ENCODE measurements at regions not wholly inside any gene's neighbourhood (a gene's known extent, or its start where the extent isn't known, plus 50 kb on each side); places are given as distances from the start of the nearest gene placed in this dataset.

DNA sequence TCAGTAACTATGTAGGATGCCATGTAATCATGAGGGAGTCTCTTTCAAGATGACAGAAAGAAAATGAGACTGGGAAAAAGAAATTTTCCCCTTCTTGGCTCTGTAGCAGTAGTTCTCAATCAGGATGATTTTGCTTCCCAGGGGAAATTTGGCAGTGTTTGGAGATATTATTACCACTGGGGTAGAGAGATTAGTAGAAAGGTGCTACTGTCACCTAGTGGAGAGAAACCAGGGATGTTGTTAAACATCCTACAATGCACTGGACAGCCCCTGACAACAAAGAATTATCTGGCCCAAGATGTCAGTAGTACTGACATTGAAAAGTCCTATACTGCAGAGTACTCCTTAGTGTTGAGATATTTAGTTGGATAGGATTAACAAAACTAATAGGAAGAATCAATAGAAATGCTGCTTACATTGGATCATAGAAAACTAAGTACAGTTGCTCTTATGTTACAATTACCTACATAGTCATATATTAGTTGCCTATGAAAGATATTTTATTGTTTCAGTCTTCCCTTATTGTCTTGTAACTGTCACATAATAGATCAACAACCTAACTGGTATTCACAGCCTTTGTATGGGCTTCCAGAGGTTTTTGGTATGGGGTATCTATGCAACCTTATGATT lies 433.3 kb downstream of the RAP2B start (continued):
- TF ChIP-seq, protein P1, sequence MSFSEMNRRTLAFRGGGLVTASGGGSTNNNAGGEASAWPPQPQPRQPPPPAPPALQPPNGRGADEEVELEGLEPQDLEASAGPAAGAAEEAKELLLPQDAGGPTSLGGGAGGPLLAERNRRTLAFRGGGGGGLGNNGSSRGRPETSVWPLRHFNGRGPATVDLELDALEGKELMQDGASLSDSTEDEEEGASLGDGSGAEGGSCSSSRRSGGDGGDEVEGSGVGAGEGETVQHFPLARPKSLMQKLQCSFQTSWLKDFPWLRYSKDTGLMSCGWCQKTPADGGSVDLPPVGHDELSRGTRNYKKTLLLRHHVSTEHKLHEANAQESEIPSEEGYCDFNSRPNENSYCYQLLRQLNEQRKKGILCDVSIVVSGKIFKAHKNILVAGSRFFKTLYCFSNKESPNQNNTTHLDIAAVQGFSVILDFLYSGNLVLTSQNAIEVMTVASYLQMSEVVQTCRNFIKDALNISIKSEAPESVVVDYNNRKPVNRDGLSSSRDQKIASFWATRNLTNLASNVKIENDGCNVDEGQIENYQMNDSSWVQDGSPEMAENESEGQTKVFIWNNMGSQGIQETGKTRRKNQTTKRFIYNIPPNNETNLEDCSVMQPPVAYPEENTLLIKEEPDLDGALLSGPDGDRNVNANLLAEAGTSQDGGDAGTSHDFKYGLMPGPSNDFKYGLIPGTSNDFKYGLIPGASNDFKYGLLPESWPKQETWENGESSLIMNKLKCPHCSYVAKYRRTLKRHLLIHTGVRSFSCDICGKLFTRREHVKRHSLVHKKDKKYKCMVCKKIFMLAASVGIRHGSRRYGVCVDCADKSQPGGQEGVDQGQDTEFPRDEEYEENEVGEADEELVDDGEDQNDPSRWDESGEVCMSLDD (tag by site-specific recombination; IDR thresholded peaks at IDR 0.05) = no peak
- TF ChIP-seq, protein P2, sequence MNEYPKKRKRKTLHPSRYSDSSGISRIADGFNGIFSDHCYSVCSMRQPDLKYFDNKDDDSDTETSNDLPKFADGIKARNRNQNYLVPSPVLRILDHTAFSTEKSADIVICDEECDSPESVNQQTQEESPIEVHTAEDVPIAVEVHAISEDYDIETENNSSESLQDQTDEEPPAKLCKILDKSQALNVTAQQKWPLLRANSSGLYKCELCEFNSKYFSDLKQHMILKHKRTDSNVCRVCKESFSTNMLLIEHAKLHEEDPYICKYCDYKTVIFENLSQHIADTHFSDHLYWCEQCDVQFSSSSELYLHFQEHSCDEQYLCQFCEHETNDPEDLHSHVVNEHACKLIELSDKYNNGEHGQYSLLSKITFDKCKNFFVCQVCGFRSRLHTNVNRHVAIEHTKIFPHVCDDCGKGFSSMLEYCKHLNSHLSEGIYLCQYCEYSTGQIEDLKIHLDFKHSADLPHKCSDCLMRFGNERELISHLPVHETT (tag by site-specific recombination; IDR thresholded peaks at IDR 0.05) = no peak

DNA sequence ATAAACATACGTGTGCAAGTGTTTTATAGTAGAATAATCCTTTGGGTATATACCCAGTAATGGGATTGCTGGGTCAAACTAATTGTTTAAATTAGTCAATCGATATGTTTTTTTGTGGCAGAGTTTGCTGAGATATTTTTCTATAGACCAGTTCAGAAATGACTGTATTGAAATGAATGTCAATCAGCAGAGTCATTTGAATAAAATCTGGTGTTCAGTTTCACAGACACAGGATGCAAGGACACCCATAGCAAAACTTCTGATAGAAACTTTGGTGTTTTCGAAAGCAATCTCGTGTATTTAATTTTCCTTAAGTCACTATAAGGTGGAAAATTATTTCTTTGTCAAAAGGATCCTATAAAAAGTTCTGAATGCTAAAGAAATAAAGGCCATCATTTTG lies 434.4 kb downstream of the RAP2B start:
- H3K4me1 ChIP-seq (ENCODE audit: control insufficient read depth, insufficient read depth, low read length) = no peaks in the 10 kb centered on the region
- ChIA-PET CTCF (interaction anchor here (1.6 kb wide), 1 partner anchor 570 kb away, joined by 5 read pairs; no protein-coding TSS in a partner anchor), POLR2A (no interaction called here)
- H3K36me3 ChIP-seq (ENCODE audit: control insufficient read depth in 2 of 2, insufficient read depth in 1 of 2, low read length in 2 of 2) = no peaks in the 10 kb centered on the region
- H3K27ac ChIP-seq (ENCODE audit: extremely low read depth, low read depth, low read length) = no peak overlapping the region
- TF ChIP-seq, protein P3, sequence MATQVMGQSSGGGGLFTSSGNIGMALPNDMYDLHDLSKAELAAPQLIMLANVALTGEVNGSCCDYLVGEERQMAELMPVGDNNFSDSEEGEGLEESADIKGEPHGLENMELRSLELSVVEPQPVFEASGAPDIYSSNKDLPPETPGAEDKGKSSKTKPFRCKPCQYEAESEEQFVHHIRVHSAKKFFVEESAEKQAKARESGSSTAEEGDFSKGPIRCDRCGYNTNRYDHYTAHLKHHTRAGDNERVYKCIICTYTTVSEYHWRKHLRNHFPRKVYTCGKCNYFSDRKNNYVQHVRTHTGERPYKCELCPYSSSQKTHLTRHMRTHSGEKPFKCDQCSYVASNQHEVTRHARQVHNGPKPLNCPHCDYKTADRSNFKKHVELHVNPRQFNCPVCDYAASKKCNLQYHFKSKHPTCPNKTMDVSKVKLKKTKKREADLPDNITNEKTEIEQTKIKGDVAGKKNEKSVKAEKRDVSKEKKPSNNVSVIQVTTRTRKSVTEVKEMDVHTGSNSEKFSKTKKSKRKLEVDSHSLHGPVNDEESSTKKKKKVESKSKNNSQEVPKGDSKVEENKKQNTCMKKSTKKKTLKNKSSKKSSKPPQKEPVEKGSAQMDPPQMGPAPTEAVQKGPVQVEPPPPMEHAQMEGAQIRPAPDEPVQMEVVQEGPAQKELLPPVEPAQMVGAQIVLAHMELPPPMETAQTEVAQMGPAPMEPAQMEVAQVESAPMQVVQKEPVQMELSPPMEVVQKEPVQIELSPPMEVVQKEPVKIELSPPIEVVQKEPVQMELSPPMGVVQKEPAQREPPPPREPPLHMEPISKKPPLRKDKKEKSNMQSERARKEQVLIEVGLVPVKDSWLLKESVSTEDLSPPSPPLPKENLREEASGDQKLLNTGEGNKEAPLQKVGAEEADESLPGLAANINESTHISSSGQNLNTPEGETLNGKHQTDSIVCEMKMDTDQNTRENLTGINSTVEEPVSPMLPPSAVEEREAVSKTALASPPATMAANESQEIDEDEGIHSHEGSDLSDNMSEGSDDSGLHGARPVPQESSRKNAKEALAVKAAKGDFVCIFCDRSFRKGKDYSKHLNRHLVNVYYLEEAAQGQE (tag by site-specific recombination; IDR thresholded peaks at IDR 0.05) = no peak
- no peak overlapping the region for H3K4me3 ChIP-seq (ENCODE audit: low read depth, low read length)
- no peaks in the 10 kb centered on the region for H3K9me3 ChIP-seq (ENCODE audit: control insufficient read depth, insufficient read depth, low read depth, low read length)

DNA sequence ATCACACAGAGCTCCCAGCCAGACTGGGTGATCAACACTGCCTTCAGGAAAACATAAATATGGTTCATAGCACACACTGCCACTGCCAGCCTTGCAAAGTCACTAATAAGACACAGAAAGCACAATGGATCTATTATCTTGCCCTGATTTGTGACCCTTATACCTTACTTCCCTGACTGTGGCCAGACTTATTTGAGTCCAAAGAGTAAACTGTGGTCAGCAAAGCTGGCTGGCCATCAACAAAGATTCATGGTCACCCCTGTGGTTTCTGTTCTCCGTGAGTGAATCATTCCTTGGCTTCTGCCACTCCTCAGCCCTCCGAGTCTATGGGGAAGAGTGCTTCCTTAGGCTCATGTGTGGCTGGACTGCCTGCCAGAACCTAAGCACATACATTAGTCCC lies 437.7 kb downstream of the RAP2B start:
- CTCF ChIA-PET = no interaction called here
- H3K4me3 ChIP-seq (ENCODE audit: low read depth, low read length) = no peak overlapping the region
- POLR2A ChIA-PET = no interaction called here
- no peak for TF ChIP-seq ZFP41 (tag by site-specific recombination; IDR thresholded peaks at IDR 0.05; ENCODE audit: borderline replicate concordance)
- no peak for TF ChIP-seq SCRT1 (tag by site-specific recombination; IDR thresholded peaks at IDR 0.05; ENCODE audit: borderline replicate concordance)
- no peak for TF ChIP-seq ZNF223 (tag by site-specific recombination; IDR thresholded peaks at IDR 0.05)
- H3K27ac ChIP-seq (ENCODE audit: extremely low read depth, low read depth, low read length) = no peak overlapping the region
- H3K36me3 ChIP-seq (ENCODE audit: control insufficient read depth in 2 of 2, insufficient read depth in 1 of 2, low read length in 2 of 2) = no peaks in the 10 kb centered on the region
- H3K9me3 ChIP-seq (ENCODE audit: control insufficient read depth, insufficient read depth, low read depth, low read length) = no peaks in the 10 kb centered on the region
- no peaks in the 10 kb centered on the region for H3K4me1 ChIP-seq (ENCODE audit: control insufficient read depth, insufficient read depth, low read length)

DNA sequence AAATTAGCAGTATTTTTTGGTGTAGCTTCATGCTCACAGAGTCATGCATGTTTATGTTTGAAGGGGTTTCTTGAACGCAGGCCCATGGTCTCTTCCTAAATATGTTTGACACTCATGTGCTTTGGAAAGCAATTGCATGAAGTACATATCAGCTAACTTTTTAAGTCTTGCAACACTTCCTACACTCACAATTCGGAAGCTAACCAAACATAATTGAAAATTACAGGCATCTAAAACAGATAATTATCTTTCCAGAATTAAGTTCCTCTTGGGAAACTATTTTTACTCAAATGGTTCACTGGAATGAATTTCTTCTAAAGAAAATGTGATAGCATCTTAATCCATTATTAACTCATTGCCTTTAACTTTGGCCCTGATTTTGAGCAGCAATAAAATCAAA lies 438.9 kb downstream of the RAP2B start:
- H3K36me3 ChIP-seq (ENCODE audit: control insufficient read depth in 2 of 2, insufficient read depth in 1 of 2, low read length in 2 of 2) = no peaks in the 10 kb centered on the region
- no peaks in the 10 kb centered on the region for H3K4me1 ChIP-seq (ENCODE audit: control insufficient read depth, insufficient read depth, low read length)
- H3K27ac ChIP-seq (ENCODE audit: extremely low read depth, low read depth, low read length) = no peak overlapping the region
- H3K4me3 ChIP-seq (ENCODE audit: low read depth, low read length) = no peak overlapping the region
- no peaks in the 10 kb centered on the region for H3K9me3 ChIP-seq (ENCODE audit: control insufficient read depth, insufficient read depth, low read depth, low read length)
- TF ChIP-seq, protein P4, sequence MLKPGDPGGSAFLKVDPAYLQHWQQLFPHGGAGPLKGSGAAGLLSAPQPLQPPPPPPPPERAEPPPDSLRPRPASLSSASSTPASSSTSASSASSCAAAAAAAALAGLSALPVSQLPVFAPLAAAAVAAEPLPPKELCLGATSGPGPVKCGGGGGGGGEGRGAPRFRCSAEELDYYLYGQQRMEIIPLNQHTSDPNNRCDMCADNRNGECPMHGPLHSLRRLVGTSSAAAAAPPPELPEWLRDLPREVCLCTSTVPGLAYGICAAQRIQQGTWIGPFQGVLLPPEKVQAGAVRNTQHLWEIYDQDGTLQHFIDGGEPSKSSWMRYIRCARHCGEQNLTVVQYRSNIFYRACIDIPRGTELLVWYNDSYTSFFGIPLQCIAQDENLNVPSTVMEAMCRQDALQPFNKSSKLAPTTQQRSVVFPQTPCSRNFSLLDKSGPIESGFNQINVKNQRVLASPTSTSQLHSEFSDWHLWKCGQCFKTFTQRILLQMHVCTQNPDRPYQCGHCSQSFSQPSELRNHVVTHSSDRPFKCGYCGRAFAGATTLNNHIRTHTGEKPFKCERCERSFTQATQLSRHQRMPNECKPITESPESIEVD (tag by site-specific recombination; IDR thresholded peaks at IDR 0.05) = no peak
- ChIA-PET CTCF (no interaction called here), POLR2A (interaction anchor here (0.6 kb wide), 1 partner anchor 157 kb away, joined by 4 read pairs; no protein-coding TSS in a partner anchor)

Data from HEK293 (cell line).